Aorta (tissue), 5 donors: ENCODE measurements at regions not wholly inside any gene's neighbourhood (a gene's known extent, or its start where the extent isn't known, plus 50 kb on each side); places are given as distances from the start of the nearest gene placed in this dataset.

Experiments
- ATAC-seq: fragments of 200-7000 bp; cut with Tn5 transposase; one replicate; pipeline ENCODE4 v1.9.1; 2022; ENCODE audit warnings: moderate library complexity; ENCODE audit not compliant: low FRiP score
- DNase-seq, 2 donors: peaks; one replicate each; pipeline ENCODE4 v3.0.0-alpha.2; 2020
- H3K27ac ChIP-seq, 2 donors: one replicate each; pipeline ENCODE4 v1.5.1; 2013; ENCODE audit warnings: low read length in 2 of 2, mild to moderate bottlenecking in 2 of 2, moderate library complexity in 2 of 2, control low read depth in 1 of 2, inconsistent platforms in 1 of 2, low read depth in 1 of 2
- H3K27me3 ChIP-seq, 2 donors: one replicate each; pipeline ENCODE4 v1.6.1; 2013; ENCODE audit warnings: control low read depth in 1 of 2, low read length in 1 of 2, mild to moderate bottlenecking in 1 of 2, moderate library complexity in 1 of 2; ENCODE audit not compliant: insufficient read depth in 2 of 2, control insufficient read depth in 1 of 2
- H3K36me3 ChIP-seq, 2 donors: one replicate each; pipeline ENCODE4 v1.6.1; 2013; ENCODE audit warnings: control low read depth in 1 of 2, low read length in 1 of 2, mild to moderate bottlenecking in 1 of 2; ENCODE audit not compliant: insufficient read depth in 2 of 2, control insufficient read depth in 1 of 2
- H3K4me1 ChIP-seq, 2 donors: one replicate each; pipeline ENCODE4 v1.6.1; 2013; ENCODE audit warnings: low read length in 2 of 2, control low read depth in 1 of 2, mild to moderate bottlenecking in 1 of 2, moderate library complexity in 1 of 2; ENCODE audit not compliant: insufficient read depth in 2 of 2, control insufficient read depth in 1 of 2
- H3K4me3 ChIP-seq, 2 donors: one replicate each; pipeline ENCODE4 v1.5.1; 2013; ENCODE audit warnings: low read length in 2 of 2, control low read depth in 1 of 2, mild to moderate bottlenecking in 1 of 2
- H3K9me3 ChIP-seq: one replicate; pipeline ENCODE4 v1.6.1; 2013; ENCODE audit warnings: mild to moderate bottlenecking, low read length; ENCODE audit not compliant: control insufficient read depth
- WGBS, 2 donors: extraction: QIAGEN DNeasy Blood & Tissue Kit; methylation state at CpG; one replicate each; pipeline ENCODE4 v1.1.7; 2013; 5-methylcytosine and 5-hydroxymethylcytosine counted together
- intact Hi-C, 2 donors: fragments of 100-400 bp; cut with DNase I; formaldehyde crosslinking; loops; one replicate each; pipeline versions ENCODE4 v1.14.2 to v1.15.0; 2022
- donor health status: healthy with polysubstance abuse.
- donor health status: Bipolar disorder and iron deficiency.
- donor health status: DM: no; HTN: no; CAD: no.
- donor health status: DM: no; HTN: no; CAD: no.
- donor health status: DM: yes; HTN: yes; CAD: no.

GRCh38 chr2:220999356-220999755, 572.7 kb downstream of the EPHA4 start:
- Histone ChIP-seq H3K36me3 (no peaks in the 10 kb centered on the region), H3K27me3 (no peaks in the 10 kb centered on the region), H3K4me1 (no peaks in the 10 kb centered on the region), H3K27ac (no peak overlapping the region), H3K4me3 (no peak overlapping the region), H3K9me3 (no peaks in the 10 kb centered on the region)
- ATAC-seq (no peak), DNase-seq (no peak)
- 81 to 84% methylated on average over 2 of the region's 2 CpGs for WGBS, 2 donors
- intact Hi-C loops = no loop called here

- Histone ChIP-seq H3K9me3 (no peaks in the 10 kb centered on the region), H3K27ac (no peak overlapping the region), H3K36me3 (no peaks in the 10 kb centered on the region), H3K4me3 (no peak overlapping the region), H3K27me3 (no peaks in the 10 kb centered on the region), H3K4me1 (no peaks in the 10 kb centered on the region)
- intact Hi-C loops = no loop called here
- ATAC-seq (no peak), DNase-seq (no peak)
- 5 to 6% methylated on average over 2 of the region's 2 CpGs for WGBS, 2 donors
These were observed 570.7 kb downstream of the EPHA4 start for GRCh38 chr2:221001381-221001801.

GRCh38 chr2:221002101-221002685, 569.9 kb downstream of the EPHA4 start:
- Histone ChIP-seq H3K4me3 (no peak overlapping the region), H3K4me1 (no peaks in the 10 kb centered on the region), H3K27ac (no peak overlapping the region), H3K36me3 (no peaks in the 10 kb centered on the region), H3K27me3 (no peaks in the 10 kb centered on the region), H3K9me3 (no peaks in the 10 kb centered on the region)
- intact Hi-C loops = no loop called here
- 0 to 53% methylated on average over 1 of the region's 1 CpG for WGBS, 2 donors
- ATAC-seq (no peak), DNase-seq (no peak)

DNA sequence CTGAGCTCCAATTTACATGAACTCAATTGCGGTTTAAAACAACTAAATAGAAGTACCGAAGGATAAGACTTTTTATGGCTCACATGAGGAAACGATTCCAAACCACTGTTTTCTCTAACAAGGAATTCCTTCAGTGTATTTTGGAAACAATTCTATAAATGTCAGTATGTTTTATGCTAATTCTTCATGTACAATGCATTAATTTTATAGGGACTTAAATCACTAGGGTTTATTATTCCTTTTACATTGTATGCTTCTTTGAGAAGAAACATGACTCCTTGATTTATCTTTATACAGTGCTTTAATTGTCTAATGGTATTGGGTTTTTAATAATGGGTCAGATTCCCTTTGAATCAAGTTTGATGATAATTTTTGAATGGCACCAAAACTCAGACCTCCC, 566.8 kb downstream of the EPHA4 start:
- H3K27me3 ChIP-seq = no peaks in the 10 kb centered on the region
- no peaks in the 10 kb centered on the region for H3K36me3 ChIP-seq
- ATAC-seq (no peak), DNase-seq (no peak)
- H3K27ac ChIP-seq = no peak overlapping the region
- no peaks in the 10 kb centered on the region for H3K9me3 ChIP-seq
- no peak overlapping the region for H3K4me3 ChIP-seq
- intact Hi-C loops = no loop called here
- 67 to 79% methylated on average over 3 of the region's 3 CpGs for WGBS, 2 donors
- no peaks in the 10 kb centered on the region for H3K4me1 ChIP-seq

DNA sequence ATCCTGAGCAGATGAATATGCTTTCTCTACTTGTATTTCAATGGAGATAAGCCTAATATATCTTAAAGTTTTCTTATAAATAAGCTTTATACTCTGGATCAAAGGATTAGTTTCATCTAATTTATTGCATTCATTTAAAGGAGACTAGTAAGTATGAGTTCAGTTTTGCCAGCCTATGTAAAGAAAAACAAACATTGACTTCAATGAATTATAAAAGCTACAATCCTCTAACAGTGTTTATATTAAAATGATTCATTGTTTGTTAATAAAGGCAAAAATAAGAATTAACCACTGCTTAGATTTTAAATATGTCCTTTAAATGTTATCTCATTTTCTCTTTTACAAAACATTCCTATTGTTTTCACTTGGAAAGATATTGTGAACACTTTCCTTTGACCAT, 566.0 kb downstream of the EPHA4 start:
- ATAC-seq (no peak), DNase-seq (no peak)
- Histone ChIP-seq H3K36me3 (no peaks in the 10 kb centered on the region), H3K4me1 (no peaks in the 10 kb centered on the region), H3K9me3 (no peaks in the 10 kb centered on the region), H3K4me3 (no peak overlapping the region), H3K27ac (no peak overlapping the region), H3K27me3 (no peaks in the 10 kb centered on the region)
- intact Hi-C loops = no loop called here

DNA sequence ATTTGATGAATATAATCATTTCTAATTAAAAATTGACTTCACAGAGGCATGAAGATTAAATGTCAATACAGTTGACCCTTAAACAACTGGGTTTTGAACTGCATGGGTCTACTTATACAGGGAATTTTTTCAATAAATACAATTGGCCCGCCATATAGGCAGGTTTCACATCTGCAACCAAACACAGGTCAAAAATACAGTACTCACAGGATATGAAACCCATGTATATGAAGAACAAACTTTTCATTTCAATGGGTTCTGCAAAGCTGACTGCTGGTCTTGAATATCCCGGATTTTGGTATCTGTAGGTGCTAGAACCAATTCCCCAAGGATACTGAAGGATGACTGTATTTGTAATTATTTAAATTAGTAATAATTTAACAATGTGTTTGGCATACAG, 555.6 kb downstream of the EPHA4 start:
- H3K9me3 ChIP-seq = no peaks in the 10 kb centered on the region
- intact Hi-C loops = no loop called here
- ATAC-seq (no peak), DNase-seq (no peak)
- H3K36me3 ChIP-seq = no peaks in the 10 kb centered on the region
- no peaks in the 10 kb centered on the region for H3K27me3 ChIP-seq
- no peaks in the 10 kb centered on the region for H3K4me1 ChIP-seq
- 72 to 96% methylated on average over 2 of the region's 2 CpGs for WGBS, 2 donors
- no peak overlapping the region for H3K4me3 ChIP-seq
- H3K27ac ChIP-seq = no peak overlapping the region

DNA sequence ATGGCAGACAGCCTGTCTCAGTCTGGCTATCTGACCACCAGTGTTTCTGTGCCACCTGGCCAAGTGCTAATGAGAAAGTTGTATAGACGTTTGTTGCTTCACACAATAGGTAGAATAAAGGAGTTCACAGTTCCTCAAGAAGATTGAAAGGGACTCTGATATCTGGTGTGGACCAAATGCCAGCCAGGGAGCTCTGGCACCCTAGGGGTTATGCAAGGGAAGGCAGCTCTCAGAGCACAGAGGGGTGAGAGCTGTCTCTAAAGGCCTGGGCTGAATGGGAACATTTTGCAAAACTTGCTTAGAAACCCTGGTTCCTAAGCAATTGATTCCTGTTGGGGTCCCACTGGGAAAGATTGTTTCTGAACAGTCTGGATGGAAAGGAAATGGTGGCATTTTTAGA, 553.8 kb downstream of the EPHA4 start:
- intact Hi-C loops = no loop called here
- Histone ChIP-seq H3K27ac (no peak overlapping the region), H3K36me3 (no peaks in the 10 kb centered on the region), H3K9me3 (no peaks in the 10 kb centered on the region), H3K27me3 (no peaks in the 10 kb centered on the region), H3K4me1 (no peaks in the 10 kb centered on the region), H3K4me3 (no peak overlapping the region)
- ATAC-seq (no peak), DNase-seq (no peak)
- WGBS, 2 donors = 80 to 88% methylated on average over 1 of the region's 1 CpG

- 82% methylated on average over 5 of the region's 5 CpGs for WGBS, 2 donors
- no peaks in the 10 kb centered on the region for H3K36me3 ChIP-seq
- intact Hi-C loops = no loop called here
- H3K9me3 ChIP-seq = no peaks in the 10 kb centered on the region
- no peak overlapping the region for H3K4me3 ChIP-seq
- no peaks in the 10 kb centered on the region for H3K4me1 ChIP-seq
- no peaks in the 10 kb centered on the region for H3K27me3 ChIP-seq
- DNase-seq = no peak
- H3K27ac ChIP-seq = no peak overlapping the region
- ATAC-seq = no peak
These were observed 552.4 kb downstream of the EPHA4 start for GRCh38 chr2:221019668-221020067.

DNA sequence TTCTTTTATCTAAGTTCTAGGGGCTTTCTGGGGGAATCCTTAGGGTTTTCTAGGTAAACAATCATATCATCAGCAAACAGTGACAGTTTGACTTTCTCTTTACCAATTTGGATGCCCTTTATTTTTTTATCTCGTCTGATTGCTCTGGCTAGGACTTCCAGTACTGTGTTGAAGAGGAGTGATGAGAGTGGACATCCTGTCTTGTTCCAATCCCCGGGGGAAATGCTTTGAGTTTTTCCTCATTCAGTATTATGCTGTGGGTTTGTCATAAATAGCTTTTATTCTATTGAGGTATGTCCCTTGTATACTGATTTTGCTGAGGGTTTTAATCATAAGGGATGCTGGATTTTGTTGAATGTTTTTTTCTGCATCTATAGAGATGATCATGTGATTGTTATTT, 549.5 kb downstream of the EPHA4 start:
- no peaks in the 10 kb centered on the region for H3K9me3 ChIP-seq
- no peak for ATAC-seq
- H3K4me1 ChIP-seq = no peaks in the 10 kb centered on the region
- 71% methylated on average over 2 of the region's 2 CpGs for WGBS, 2 donors
- no peak for DNase-seq
- H3K27me3 ChIP-seq = no peaks in the 10 kb centered on the region
- no peak overlapping the region for H3K27ac ChIP-seq
- intact Hi-C loops = no loop called here
- no peaks in the 10 kb centered on the region for H3K36me3 ChIP-seq
- no peak overlapping the region for H3K4me3 ChIP-seq
